Left lung (tissue), 4 donors: ENCODE measurements at regions not wholly inside any gene's neighbourhood (a gene's known extent, or its start where the extent isn't known, plus 50 kb on each side); places are given as distances from the start of the nearest gene placed in this dataset.
A peak's percentile ranks its signal among the peaks of the same experiment; 100 is the strongest.
"Not testable (repeated sequence)": the region's sequence is repeated elsewhere in the genome, so short reads cannot be mapped to it uniquely, and the experiment has no call there.

Experiments used
- ATAC-seq: fragments of 200-7000 bp; cut with Tn5 transposase; one replicate; pipeline ENCODE4 v1.9.1; 2020; ENCODE audit warnings: moderate library complexity
- DNase-seq, 4 donors: peaks; one replicate each; pipeline ENCODE4 v3.0.0-alpha.2; 2013 to 2020
- H3K27ac ChIP-seq, 2 donors: fragments of 200-600 bp; sonication (generic) in 1 of 2; one replicate each; pipeline versions ENCODE4 v1.5.0 to v1.8.0; 2020 to 2021
- H3K27me3 ChIP-seq, 2 donors: fragments of 200-600 bp; sonication (generic) in 1 of 2; one replicate each; pipeline versions ENCODE4 v1.5.0 to v1.8.0; 2020 to 2021
- H3K36me3 ChIP-seq, 2 donors: fragments of 200-600 bp; sonication (generic) in 1 of 2; one replicate each; pipeline versions ENCODE4 v1.5.0 to v1.8.0; 2020 to 2021
- H3K4me1 ChIP-seq, 2 donors: fragments of 200-600 bp; one replicate each; pipeline ENCODE4 v1.8.0; 2021
- H3K4me3 ChIP-seq, 2 donors: fragments of 200-600 bp; sonication (generic) in 1 of 2; one replicate each; pipeline versions ENCODE4 v1.5.0 to v1.8.0; 2020 to 2021; ENCODE audit warnings: mild to moderate bottlenecking in 1 of 2
- H3K9me3 ChIP-seq, 2 donors: fragments of 200-600 bp; sonication (generic) in 1 of 2; one replicate each; pipeline versions ENCODE4 v1.5.0 to v1.8.0; 2020 to 2021
- intact Hi-C, 2 donors: fragments of 100-400 bp; cut with DNase I; formaldehyde crosslinking; loops; one replicate each; pipeline versions ENCODE4 v1.11.2 to v1.14.2; 2022
- TF ChIP-seq, protein P1 (sequence below), 2 donors: fragments of 200-600 bp; sonication (generic) in 1 of 2; IDR thresholded peaks; one replicate each; pipeline versions ENCODE4 v1.5.0 to v1.8.0; 2021; ENCODE audit warnings: antibody characterized with exemption in 2 of 2
- donor health status: DM: no; HTN: yes; CAD: no.
- donor health status: DM: no; HTN: no; CAD: no.

DNA sequence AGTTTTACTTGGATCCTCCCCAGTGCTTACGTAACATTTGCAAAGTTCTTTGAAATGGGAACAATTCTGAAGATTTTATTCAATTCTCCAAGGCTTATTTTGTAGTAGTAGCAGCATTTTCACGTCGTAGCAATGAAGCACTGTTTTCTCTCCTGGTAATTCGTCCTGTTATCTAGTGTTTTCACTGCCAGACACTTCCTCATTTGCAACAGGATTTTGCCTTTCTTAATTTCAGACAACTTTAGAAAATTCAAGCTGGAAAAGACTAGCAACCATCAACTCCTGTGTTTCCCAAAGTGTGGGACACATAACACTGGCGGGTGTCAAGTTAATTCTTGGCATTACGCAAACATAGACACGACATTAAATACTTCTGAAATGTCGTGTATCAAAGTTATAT, 131.6 kb downstream of the CHD9NB start:
- intact Hi-C loops = no loop called here
- H3K4me3 ChIP-seq = no peak overlapping the region
- ATAC-seq = no peak

DNA sequence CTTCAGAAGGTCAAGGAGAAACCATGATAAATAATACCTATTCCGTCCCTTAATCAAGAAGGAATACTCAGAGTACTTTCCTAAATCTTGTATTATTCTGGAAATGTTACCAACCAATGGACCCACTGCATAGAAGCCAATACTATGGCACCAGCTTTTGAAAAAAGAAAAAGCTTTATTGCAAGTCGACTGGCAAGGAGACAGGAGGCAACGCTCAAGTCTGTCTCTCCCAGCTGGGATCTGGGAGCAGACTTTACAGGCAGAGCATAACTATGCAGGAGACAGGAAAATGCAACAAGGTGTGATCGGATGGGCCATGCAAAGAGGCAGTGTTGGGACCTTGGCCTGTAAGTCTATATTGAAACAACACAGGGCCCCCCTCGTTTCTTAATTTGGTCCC, 132.4 kb downstream of the CHD9NB start:
- ATAC-seq (no peak), DNase-seq (no peak)
- TF ChIP-seq, protein P1, sequence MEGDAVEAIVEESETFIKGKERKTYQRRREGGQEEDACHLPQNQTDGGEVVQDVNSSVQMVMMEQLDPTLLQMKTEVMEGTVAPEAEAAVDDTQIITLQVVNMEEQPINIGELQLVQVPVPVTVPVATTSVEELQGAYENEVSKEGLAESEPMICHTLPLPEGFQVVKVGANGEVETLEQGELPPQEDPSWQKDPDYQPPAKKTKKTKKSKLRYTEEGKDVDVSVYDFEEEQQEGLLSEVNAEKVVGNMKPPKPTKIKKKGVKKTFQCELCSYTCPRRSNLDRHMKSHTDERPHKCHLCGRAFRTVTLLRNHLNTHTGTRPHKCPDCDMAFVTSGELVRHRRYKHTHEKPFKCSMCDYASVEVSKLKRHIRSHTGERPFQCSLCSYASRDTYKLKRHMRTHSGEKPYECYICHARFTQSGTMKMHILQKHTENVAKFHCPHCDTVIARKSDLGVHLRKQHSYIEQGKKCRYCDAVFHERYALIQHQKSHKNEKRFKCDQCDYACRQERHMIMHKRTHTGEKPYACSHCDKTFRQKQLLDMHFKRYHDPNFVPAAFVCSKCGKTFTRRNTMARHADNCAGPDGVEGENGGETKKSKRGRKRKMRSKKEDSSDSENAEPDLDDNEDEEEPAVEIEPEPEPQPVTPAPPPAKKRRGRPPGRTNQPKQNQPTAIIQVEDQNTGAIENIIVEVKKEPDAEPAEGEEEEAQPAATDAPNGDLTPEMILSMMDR (IDR thresholded peaks at IDR 0.05) = no peak
- no peak overlapping the region for H3K4me3 ChIP-seq
- H3K9me3 ChIP-seq = no peaks in the 10 kb centered on the region
- H3K27me3 ChIP-seq = no peaks in the 10 kb centered on the region
- intact Hi-C loops = no loop called here
- no peaks in the 10 kb centered on the region for H3K36me3 ChIP-seq
- no peak overlapping the region for H3K27ac ChIP-seq
- H3K4me1 ChIP-seq = no peaks in the 10 kb centered on the region

More for the DNA sequence above, 131.6 kb downstream of the CHD9NB start:
- Histone ChIP-seq H3K36me3 (no peaks in the 10 kb centered on the region), H3K9me3 (no peaks in the 10 kb centered on the region), H3K4me1 (no peaks in the 10 kb centered on the region), H3K27ac (no peak overlapping the region), H3K27me3 (no peaks in the 10 kb centered on the region)
- TF ChIP-seq, protein P1 (IDR thresholded peaks at IDR 0.05) = no peak
- no peak for DNase-seq

DNA sequence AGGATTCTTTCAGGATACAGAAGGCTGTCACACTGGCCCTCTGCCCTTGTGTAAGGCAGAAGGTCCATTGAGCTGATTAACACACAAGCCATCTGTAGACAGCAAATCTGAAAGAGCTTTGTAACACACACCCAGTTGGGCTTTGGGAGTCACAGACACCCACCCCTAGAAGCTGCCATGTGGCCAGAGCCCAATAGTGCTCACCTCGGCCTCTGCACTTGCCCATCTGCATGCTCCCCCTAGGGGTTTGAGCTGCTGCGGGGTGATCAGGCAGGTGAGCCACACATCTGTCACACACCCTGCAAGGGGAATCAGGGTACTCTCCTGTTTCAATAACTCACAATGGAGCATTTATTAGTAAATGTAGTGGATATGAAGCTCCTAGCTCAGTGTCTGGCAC, 138.3 kb downstream of the CHD9NB start:
- Histone ChIP-seq H3K27me3 (no peaks in the 10 kb centered on the region), H3K4me3 (no peak overlapping the region), H3K36me3 (no peaks in the 10 kb centered on the region), H3K27ac (no peak overlapping the region), H3K9me3 (no peaks in the 10 kb centered on the region), H3K4me1 (no peaks in the 10 kb centered on the region)
- no peak for ATAC-seq
- intact Hi-C loops = loop anchor here in 1 of 2 donors (5.0 to 10.0 kb wide), 2 partner anchors 722 to 850 kb away; no protein-coding TSS in a partner anchor
- TF ChIP-seq, protein P1 (IDR thresholded peaks at IDR 0.05) = no peak
- DNase-seq = no peak

DNA sequence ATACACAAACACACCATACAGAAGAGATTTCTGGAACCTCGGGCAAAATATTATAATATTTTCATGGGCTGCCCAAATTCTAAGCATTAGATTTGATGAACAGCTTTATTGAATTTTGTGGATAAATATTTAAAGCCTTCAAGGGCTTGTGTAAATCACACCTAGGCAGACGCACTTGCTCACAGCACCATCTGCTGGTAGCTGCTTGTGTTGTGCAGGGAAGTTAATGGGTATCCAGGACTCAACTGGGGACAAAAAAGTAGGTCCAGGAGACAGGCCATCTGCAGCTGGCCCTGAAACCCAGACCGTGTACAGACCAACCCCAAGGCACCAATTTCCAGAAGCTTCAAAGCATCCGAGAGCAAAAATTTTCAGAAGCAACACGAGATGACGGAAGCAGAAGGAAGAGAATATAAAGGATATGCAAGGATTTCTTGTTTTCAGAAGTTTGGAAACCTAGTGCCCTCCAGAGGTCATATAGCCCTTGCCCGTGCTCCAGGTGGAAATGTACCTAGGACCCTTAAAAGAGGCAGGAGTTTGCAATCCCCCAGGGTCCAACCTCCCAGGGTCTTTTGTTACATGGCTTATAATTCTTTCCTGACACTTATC, 140.0 kb downstream of the CHD9NB start:
- TF ChIP-seq, protein P1 (IDR thresholded peaks at IDR 0.05) = peak; percentile 61 to 62

DNA sequence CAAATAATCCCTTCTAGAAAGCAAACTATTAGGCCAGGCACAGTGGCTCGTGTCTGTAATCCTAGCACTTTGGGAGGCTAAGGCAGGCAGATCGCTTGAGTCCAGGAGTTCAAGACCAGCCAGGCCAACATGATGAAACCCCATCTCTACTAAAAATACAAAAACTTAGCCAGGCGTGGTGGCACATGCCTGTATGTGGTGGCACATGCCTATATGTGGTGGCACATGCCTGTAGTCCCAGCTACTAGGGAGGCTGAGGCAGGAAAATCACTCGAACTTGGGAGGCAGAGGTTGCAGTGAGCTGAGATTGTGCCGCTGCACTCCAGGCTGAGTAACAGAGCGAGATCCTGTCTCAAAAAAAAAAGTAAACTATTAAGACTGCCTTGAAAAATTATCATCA, 144.6 kb downstream of the CHD9NB start:
- not testable (repeated sequence) for ATAC-seq

More for the DNA sequence above, 140.0 kb downstream of the CHD9NB start:
- ATAC-seq = peak; percentile 94
- H3K36me3 ChIP-seq = no peaks in the 10 kb centered on the region
- H3K4me3 ChIP-seq = no peak overlapping the region
- intact Hi-C loops = loop anchor here in 1 of 2 donors (5.0 to 10.0 kb wide), 2 partner anchors 720 to 848 kb away; no protein-coding TSS in a partner anchor
- H3K27ac ChIP-seq = no peak overlapping the region
- H3K4me1 ChIP-seq = no peaks in the 10 kb centered on the region
- H3K9me3 ChIP-seq = no peaks in the 10 kb centered on the region
- H3K27me3 ChIP-seq = no peaks in the 10 kb centered on the region
- DNase-seq = peak in 3 of 4 donors; percentile 51 to 76 (median 61)

DNA sequence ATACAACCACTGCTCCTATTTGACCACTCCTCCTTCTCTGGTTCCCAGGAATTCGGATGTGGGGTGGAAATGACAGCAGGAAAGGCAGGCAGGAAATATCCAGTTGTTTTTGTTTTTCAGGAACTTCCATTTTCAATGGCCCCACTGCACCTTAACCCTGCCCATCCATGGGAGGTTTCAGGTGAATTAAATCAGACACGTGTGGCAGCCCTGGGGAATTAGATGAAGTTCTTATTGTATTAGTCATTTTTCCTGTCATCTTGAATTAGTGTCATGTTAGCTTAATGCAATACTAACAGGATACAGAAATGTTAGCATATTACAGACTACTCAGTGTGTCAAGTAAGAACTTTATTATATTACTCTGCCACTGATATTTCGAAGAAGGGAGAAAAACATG, 146.4 kb downstream of the CHD9NB start:
- Histone ChIP-seq H3K9me3 (no peaks in the 10 kb centered on the region), H3K27me3 (no peaks in the 10 kb centered on the region), H3K27ac (no peak overlapping the region), H3K4me1 (no peaks in the 10 kb centered on the region), H3K36me3 (no peaks in the 10 kb centered on the region), H3K4me3 (no peak overlapping the region)
- no peak for ATAC-seq
- intact Hi-C loops = no loop called here
- no peak for DNase-seq
- TF ChIP-seq, protein P1 (IDR thresholded peaks at IDR 0.05) = no peak

More for the DNA sequence above, 144.6 kb downstream of the CHD9NB start:
- H3K9me3 ChIP-seq, H3K36me3 ChIP-seq, H3K27ac ChIP-seq, H3K4me3 ChIP-seq, DNase-seq, H3K4me1 ChIP-seq, intact Hi-C loops, H3K27me3 ChIP-seq: not testable (repeated sequence)
